ENCODE measurements at regions not wholly inside any gene's neighbourhood (a gene's known extent, or its start where the extent isn't known, plus 50 kb on each side); places are given as distances from the start of the nearest gene placed in this dataset.
"Not testable (repeated sequence)": the region's sequence is repeated elsewhere in the genome, so short reads cannot be mapped to it uniquely, and the experiment has no call there.

- H3K56ac ChIP-seq (ENCODE audit: extremely low read depth, insufficient read depth, low read length); H3K9me3 ChIP-seq (ENCODE audit: control insufficient read depth, insufficient read depth, low read length); H2AK9ac ChIP-seq (replicated peaks; ENCODE audit: low read depth, low read length, poor library complexity); in situ Hi-C loops (cut with MboI; ENCODE audit: low sequenced_read_pairs); intact Hi-C loops (cut with micrococcal nuclease); H4K20me1 ChIP-seq (ENCODE audit: insufficient read depth, low read length); CTCF ChIA-PET; BruUV-seq (replicated peaks); DNase-seq; H3K36me3 ChIP-seq (ENCODE audit: control insufficient read depth, insufficient read depth, low read length); H3K27ac ChIP-seq (ENCODE audit: insufficient read depth, low read length); H2BK15ac ChIP-seq (ENCODE audit: low read depth, low read length); dilution Hi-C loops (cut with HindIII; ENCODE audit: low sequenced_read_pairs, unreplicated experiment); H3K9ac ChIP-seq (ENCODE audit: low read depth, low read length); H4K5ac ChIP-seq (ENCODE audit: low read depth, low read length); ATAC-seq (ENCODE audit: low read depth); H3K4me2 ChIP-seq (ENCODE audit: low read depth, low read length); H2AFZ ChIP-seq (replicated peaks; ENCODE audit: low read length, poor library complexity); H2BK20ac ChIP-seq (ENCODE audit: low read depth, low read length); POLR2A ChIA-PET (ENCODE audit: unreplicated experiment); H3K4me1 ChIP-seq (ENCODE audit: control insufficient read depth, insufficient read depth, low read length); H3K23ac ChIP-seq (ENCODE audit: low read depth, low read length); H4K91ac ChIP-seq (ENCODE audit: insufficient read depth, low read depth, low read length); H4K8ac ChIP-seq (ENCODE audit: low read depth in 2 of 2, low read length in 2 of 2); H3K79me1 ChIP-seq (ENCODE audit: low read depth in 1 of 2, low read length in 2 of 2); H3K9me1 ChIP-seq (ENCODE audit: insufficient read depth, low read length); H3K14ac ChIP-seq (replicated peaks; ENCODE audit: low read depth, low read length); H3K18ac ChIP-seq (ENCODE audit: low read depth, low read length); H3K4me3 ChIP-seq (ENCODE audit: insufficient read depth, low read depth, low read length); H2BK5ac ChIP-seq (ENCODE audit: low read depth, low read length, poor library complexity, severe bottlenecking); H3K27me3 ChIP-seq (ENCODE audit: control insufficient read depth, insufficient read depth, low read length): not testable (repeated sequence)
- WGBS, 2 experiments (ENCODE audit: extremely low coverage in 2 of 2, insufficient read length in 1 of 2), result no CpG with 5 or more reads among the region's 6 CpGs
- Histone ChIP-seq H3K4ac (ENCODE audit: low read depth, low read length) (0 out of 2 replicates have a peak overlapping the region, but pooled peaks have one; percentile 64), H2BK120ac (ENCODE audit: low read depth, low read length) (peak overlapping the region; percentile 39; the same call in 1 of the 2 replicates), H2AK5ac (ENCODE audit: low read depth, low read length) (peak overlapping the region; percentile 43; the same call in 1 of the 2 replicates)
These were observed 127.9 kb upstream of the ZNF217 start for GRCh38 chr20:53721445-53721963.

- H3K23ac ChIP-seq (ENCODE audit: low read depth, low read length); H3K9me3 ChIP-seq (ENCODE audit: control insufficient read depth, insufficient read depth, low read length); H2BK120ac ChIP-seq (ENCODE audit: low read depth, low read length); H3K14ac ChIP-seq (replicated peaks; ENCODE audit: low read depth, low read length); H3K4me3 ChIP-seq (ENCODE audit: insufficient read depth, low read depth, low read length); H2AFZ ChIP-seq (replicated peaks; ENCODE audit: low read length, poor library complexity); H2BK15ac ChIP-seq (ENCODE audit: low read depth, low read length); H4K5ac ChIP-seq (ENCODE audit: low read depth, low read length); H4K8ac ChIP-seq (ENCODE audit: low read depth in 2 of 2, low read length in 2 of 2); in situ Hi-C loops (cut with MboI; ENCODE audit: low sequenced_read_pairs); H3K4me2 ChIP-seq (ENCODE audit: low read depth, low read length); CTCF ChIA-PET; H2BK20ac ChIP-seq (ENCODE audit: low read depth, low read length); H3K27ac ChIP-seq (ENCODE audit: insufficient read depth, low read length); H2BK5ac ChIP-seq (ENCODE audit: low read depth, low read length, poor library complexity, severe bottlenecking); POLR2A ChIA-PET (ENCODE audit: unreplicated experiment); ATAC-seq (ENCODE audit: low read depth); H3K56ac ChIP-seq (ENCODE audit: extremely low read depth, insufficient read depth, low read length); H2AK5ac ChIP-seq (ENCODE audit: low read depth, low read length); H3K27me3 ChIP-seq (ENCODE audit: control insufficient read depth, insufficient read depth, low read length); H3K4me1 ChIP-seq (ENCODE audit: control insufficient read depth, insufficient read depth, low read length); H3K9ac ChIP-seq (ENCODE audit: low read depth, low read length); H3K18ac ChIP-seq (ENCODE audit: low read depth, low read length); H3K36me3 ChIP-seq (ENCODE audit: control insufficient read depth, insufficient read depth, low read length); H3K4ac ChIP-seq (ENCODE audit: low read depth, low read length); H3K79me1 ChIP-seq (ENCODE audit: low read depth in 1 of 2, low read length in 2 of 2); H4K20me1 ChIP-seq (ENCODE audit: insufficient read depth, low read length); intact Hi-C loops (cut with micrococcal nuclease); H2AK9ac ChIP-seq (replicated peaks; ENCODE audit: low read depth, low read length, poor library complexity); H3K9me1 ChIP-seq (ENCODE audit: insufficient read depth, low read length); BruUV-seq (replicated peaks); DNase-seq; H4K91ac ChIP-seq (ENCODE audit: insufficient read depth, low read depth, low read length); dilution Hi-C loops (cut with HindIII; ENCODE audit: low sequenced_read_pairs, unreplicated experiment): not testable (repeated sequence)
- WGBS, 2 experiments (ENCODE audit: extremely low coverage in 2 of 2, insufficient read length in 1 of 2), result no CpG with 5 or more reads among the region's 8 CpGs
These were observed 125.6 kb upstream of the ZNF217 start for GRCh38 chr20:53719171-53719803.

All from IMR-90 (cell line).